ENCODE measurements at regions not wholly inside any gene's neighbourhood (a gene's known extent, or its start where the extent isn't known, plus 50 kb on each side); places are given as distances from the start of the nearest gene placed in this dataset.

DNA sequence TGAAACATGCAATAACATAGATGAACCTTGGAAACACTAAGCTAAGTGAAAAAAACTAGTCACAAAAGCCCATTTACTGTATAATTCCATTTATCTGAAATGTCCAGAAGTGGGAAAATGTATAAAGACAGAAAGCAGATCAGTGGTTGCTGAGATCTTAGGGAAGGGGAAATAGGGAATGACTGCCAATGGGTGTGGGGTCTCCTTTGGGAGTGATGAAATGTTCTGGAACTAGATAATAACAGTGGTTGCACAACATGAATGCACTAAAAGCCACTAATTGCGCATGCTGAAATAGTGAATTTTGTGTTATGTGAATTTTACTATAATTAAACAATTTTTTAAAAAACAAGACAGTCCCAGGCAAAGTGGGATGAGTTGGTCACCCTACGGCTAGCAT, 472.8 kb downstream of the CCDC171 start:
- H3K27me3 ChIP-seq (ENCODE audit: insufficient read depth, low read length): no peaks in the 10 kb centered on the region
- H3K4me3 ChIP-seq (ENCODE audit: low read depth, low read length): no peak overlapping the region
- peaks cover 52% of the 10 kb centered on the region for H3K4me1 ChIP-seq (ENCODE audit: control insufficient read depth, insufficient read depth, low read length, unreplicated experiment)
- no peak overlapping the region for H2AFZ ChIP-seq (ENCODE audit: low read length, unreplicated experiment)
- no peaks in the 10 kb centered on the region for H3K79me2 ChIP-seq (ENCODE audit: control insufficient read depth, insufficient read depth, low read length, unreplicated experiment)
- no peaks in the 10 kb centered on the region for H3K36me3 ChIP-seq (ENCODE audit: insufficient read depth, low read length)
- H3K27ac ChIP-seq (ENCODE audit: low read depth, low read length): no peak overlapping the region

DNA sequence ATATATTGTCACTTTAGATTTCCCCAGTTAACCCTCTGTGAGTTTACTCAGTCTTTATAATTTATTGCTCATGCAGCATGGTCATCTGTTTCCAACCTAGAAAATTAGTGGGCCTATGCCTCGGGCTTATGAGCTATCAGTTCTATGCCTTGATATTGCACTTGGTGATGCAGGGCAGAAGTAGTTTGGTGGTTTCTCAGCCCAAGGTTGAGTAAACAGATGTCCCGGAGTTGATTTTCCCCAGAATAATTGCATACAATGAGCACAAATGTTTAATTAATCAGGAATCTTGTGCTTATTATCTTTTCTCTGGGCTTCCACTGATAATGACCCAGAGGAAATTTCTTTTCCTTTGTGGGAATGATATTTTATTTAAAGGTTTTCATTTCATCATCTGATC, 474.0 kb downstream of the CCDC171 start:
- H2AFZ ChIP-seq (ENCODE audit: low read length, unreplicated experiment): no peak overlapping the region
- no peaks in the 10 kb centered on the region for H3K36me3 ChIP-seq (ENCODE audit: insufficient read depth, low read length)
- H3K4me3 ChIP-seq (ENCODE audit: low read depth, low read length): no peak overlapping the region
- no peak overlapping the region for H3K27ac ChIP-seq (ENCODE audit: low read depth, low read length)
- H3K4me1 ChIP-seq (ENCODE audit: control insufficient read depth, insufficient read depth, low read length, unreplicated experiment): peaks cover 65% of the 10 kb centered on the region
- no peaks in the 10 kb centered on the region for H3K27me3 ChIP-seq (ENCODE audit: insufficient read depth, low read length)
- H3K79me2 ChIP-seq (ENCODE audit: control insufficient read depth, insufficient read depth, low read length, unreplicated experiment): no peaks in the 10 kb centered on the region

DNA sequence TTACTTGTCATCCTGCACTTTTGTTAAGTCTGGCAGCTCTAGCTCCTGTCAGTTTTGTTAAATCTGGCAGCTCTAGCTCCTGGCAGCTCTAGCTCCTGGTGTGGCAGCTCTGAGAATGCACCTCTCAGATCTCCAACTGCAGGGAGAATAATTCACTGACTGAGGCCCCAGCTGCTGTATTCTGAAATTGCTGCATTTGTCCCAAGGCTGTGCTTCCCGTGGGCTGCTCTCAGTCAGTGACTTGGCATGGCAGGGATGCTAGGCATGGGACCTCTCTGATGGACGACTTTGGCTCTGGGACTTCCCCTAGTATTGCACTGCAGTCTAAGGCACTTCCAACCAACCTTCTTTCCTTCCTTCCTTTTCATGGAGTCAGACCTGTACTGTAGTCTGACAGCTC, 475.7 kb downstream of the CCDC171 start:
- Histone ChIP-seq H2AFZ (ENCODE audit: low read length, unreplicated experiment) (no peak overlapping the region), H3K4me1 (ENCODE audit: control insufficient read depth, insufficient read depth, low read length, unreplicated experiment) (peaks cover 54% of the 10 kb centered on the region), H3K27me3 (ENCODE audit: insufficient read depth, low read length) (no peaks in the 10 kb centered on the region), H3K4me3 (ENCODE audit: low read depth, low read length) (no peak overlapping the region), H3K79me2 (ENCODE audit: control insufficient read depth, insufficient read depth, low read length, unreplicated experiment) (no peaks in the 10 kb centered on the region), H3K36me3 (ENCODE audit: insufficient read depth, low read length) (no peaks in the 10 kb centered on the region), H3K27ac (ENCODE audit: low read depth, low read length) (peak overlapping the region; percentile 51)

DNA sequence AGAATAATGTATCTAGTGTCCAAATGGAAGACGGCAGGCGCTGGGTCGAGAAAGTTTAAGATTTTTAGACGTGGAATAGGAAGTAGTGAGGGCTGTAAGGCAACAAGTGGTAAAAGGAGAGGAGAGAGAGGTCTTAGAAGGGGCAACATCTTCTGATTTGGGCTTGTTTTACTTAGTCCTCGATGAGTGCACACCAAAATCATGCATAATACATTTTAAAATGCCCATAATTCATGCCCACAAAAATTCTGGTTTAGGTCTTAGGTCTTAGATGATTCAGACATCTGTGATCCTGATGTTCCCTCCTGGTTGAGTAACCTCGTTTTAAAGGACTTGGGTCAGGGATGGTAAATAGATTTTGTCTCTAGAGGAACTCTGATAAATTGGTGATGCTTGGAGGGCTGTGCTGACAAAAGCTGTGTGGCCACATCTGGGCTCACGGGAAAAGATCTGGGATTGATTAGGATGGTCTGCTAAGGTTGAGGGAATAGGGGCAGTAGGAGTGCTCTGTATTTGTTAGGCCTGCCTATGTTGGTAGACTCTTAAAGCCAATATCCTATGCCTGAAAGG, 476.3 kb downstream of the CCDC171 start:
- H3K79me2 ChIP-seq (ENCODE audit: control insufficient read depth, insufficient read depth, low read length, unreplicated experiment): no peaks in the 10 kb centered on the region

DNA sequence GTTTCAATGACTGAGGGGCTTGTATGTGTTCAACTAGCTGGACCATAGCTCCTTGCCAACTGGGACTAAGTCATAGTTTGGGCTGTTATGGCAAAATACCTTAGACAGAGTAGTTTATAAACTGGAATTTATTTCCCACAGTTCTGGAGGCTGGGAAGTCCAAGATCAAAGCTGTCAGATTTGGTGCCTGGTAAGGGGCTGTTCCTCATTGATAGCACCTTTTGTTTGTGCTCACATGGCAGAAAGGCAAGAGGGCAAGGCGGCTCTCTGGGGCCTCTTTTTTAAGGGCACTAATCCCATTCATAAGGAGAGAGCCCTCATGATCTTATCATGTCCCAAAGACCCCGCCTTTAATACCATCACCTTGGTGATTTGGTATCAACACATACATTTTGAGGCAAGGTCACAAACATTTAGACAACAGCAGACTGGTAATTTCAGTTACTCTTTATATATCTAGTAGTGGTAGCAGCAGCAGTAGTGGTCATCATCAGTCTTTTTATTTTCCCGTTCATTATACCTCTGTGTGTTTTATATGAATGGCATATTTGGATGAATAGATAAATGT, 477.0 kb downstream of the CCDC171 start:
- Histone ChIP-seq H3K4me1 (ENCODE audit: control insufficient read depth, insufficient read depth, low read length, unreplicated experiment) (peaks cover 43% of the 10 kb centered on the region), H3K36me3 (ENCODE audit: insufficient read depth, low read length) (no peaks in the 10 kb centered on the region), H2AFZ (ENCODE audit: low read length, unreplicated experiment) (no peak overlapping the region), H3K79me2 (ENCODE audit: control insufficient read depth, insufficient read depth, low read length, unreplicated experiment) (no peaks in the 10 kb centered on the region), H3K27me3 (ENCODE audit: insufficient read depth, low read length) (no peaks in the 10 kb centered on the region), H3K27ac (ENCODE audit: low read depth, low read length) (peak overlapping the region; percentile 51), H3K4me3 (ENCODE audit: low read depth, low read length) (no peak overlapping the region)

More for the DNA sequence above, 476.3 kb downstream of the CCDC171 start:
- no peak overlapping the region for H3K4me3 ChIP-seq (ENCODE audit: low read depth, low read length)
- H3K27ac ChIP-seq (ENCODE audit: low read depth, low read length): peak overlapping the region; percentile 51
- H3K27me3 ChIP-seq (ENCODE audit: insufficient read depth, low read length): no peaks in the 10 kb centered on the region
- no peak overlapping the region for H2AFZ ChIP-seq (ENCODE audit: low read length, unreplicated experiment)
- peaks cover 48% of the 10 kb centered on the region for H3K4me1 ChIP-seq (ENCODE audit: control insufficient read depth, insufficient read depth, low read length, unreplicated experiment)
- no peaks in the 10 kb centered on the region for H3K36me3 ChIP-seq (ENCODE audit: insufficient read depth, low read length)

DNA sequence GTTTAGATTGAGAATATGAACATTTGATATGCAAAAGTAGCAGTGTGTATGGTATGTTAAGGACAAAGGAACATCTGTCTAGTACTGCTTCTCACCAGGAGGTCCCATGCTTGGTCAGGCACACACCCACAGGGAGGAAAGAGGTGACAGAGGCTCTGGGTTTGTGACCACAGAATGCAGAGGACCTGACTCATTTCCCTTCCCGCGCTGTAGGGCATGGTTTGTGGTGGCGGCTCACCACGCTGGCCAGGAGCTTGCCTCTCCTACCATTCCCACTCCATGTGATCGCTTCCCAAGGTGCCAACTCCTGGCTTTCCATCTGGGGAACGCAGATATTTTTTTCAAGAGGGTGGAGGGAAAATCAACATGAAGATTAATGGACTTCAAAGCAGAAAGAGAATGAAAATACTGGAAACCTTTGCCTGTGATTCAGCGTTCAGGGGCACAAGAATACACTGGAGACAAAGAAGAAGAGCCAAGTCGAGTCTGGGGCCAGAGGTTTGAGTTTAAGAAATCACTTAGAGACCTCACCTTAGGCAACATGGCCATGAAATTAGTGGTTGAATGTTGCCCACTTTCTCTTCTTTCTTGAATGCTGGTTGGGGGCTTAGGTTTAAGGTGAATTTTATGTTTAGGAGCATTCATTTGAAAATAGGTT, 477.8 kb downstream of the CCDC171 start:
- no peak overlapping the region for H3K4me3 ChIP-seq (ENCODE audit: low read depth, low read length)
- H3K79me2 ChIP-seq (ENCODE audit: control insufficient read depth, insufficient read depth, low read length, unreplicated experiment): no peaks in the 10 kb centered on the region
- no peak overlapping the region for H2AFZ ChIP-seq (ENCODE audit: low read length, unreplicated experiment)
- peaks cover 43% of the 10 kb centered on the region for H3K4me1 ChIP-seq (ENCODE audit: control insufficient read depth, insufficient read depth, low read length, unreplicated experiment)
- H3K27me3 ChIP-seq (ENCODE audit: insufficient read depth, low read length): no peaks in the 10 kb centered on the region
- H3K27ac ChIP-seq (ENCODE audit: low read depth, low read length): peak overlapping the region; percentile 51
- H3K36me3 ChIP-seq (ENCODE audit: insufficient read depth, low read length): no peaks in the 10 kb centered on the region

DNA sequence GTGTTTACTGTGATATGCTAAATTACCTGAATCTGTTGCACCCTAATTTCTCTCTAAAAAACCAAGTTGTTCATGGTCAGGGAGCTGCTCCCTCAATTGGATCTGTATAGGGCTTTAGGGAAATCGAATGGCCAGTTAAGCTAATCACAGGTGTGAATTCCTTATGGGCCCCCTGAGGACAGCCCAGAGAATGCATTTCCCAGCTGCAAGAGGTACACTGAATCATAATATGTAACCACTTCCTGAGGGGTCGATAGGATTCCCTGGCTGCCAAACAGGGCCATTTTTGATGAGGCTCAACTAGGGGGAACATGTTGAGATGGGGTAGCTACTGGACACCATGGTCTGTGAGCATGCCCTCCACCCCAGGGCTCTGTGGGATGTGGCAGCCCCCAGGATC, 478.6 kb downstream of the CCDC171 start:
- H3K36me3 ChIP-seq (ENCODE audit: insufficient read depth, low read length): no peaks in the 10 kb centered on the region
- no peaks in the 10 kb centered on the region for H3K79me2 ChIP-seq (ENCODE audit: control insufficient read depth, insufficient read depth, low read length, unreplicated experiment)
- no peak overlapping the region; the same call in 1 of the 2 replicates for H3K4me3 ChIP-seq (ENCODE audit: low read depth, low read length)
- H3K27ac ChIP-seq (ENCODE audit: low read depth, low read length): peak overlapping the region; percentile 51; the same call in 1 of the 2 replicates
- H2AFZ ChIP-seq (ENCODE audit: low read length, unreplicated experiment): no peak overlapping the region
- H3K27me3 ChIP-seq (ENCODE audit: insufficient read depth, low read length): no peaks in the 10 kb centered on the region
- H3K4me1 ChIP-seq (ENCODE audit: control insufficient read depth, insufficient read depth, low read length, unreplicated experiment): peaks cover 43% of the 10 kb centered on the region

DNA sequence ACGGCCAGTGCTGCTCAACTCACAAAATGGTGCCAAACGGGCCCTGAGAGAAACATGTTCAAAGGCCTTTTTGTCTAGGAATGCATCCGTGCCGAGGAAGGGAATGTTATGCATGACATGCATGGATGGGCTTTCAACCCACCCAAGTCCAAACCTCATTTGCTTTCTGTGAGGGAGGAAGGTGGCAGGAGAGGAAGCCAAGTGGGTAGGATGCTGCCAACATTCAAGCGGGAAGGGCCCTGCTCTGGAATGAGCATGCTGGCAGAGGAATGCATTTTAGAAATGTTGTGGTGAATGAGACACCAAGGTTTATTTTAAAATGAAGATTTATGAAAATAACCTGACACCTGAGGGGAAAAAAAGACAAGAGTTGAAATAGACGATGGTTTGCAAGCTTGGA, 479.1 kb downstream of the CCDC171 start:
- Histone ChIP-seq H2AFZ (ENCODE audit: low read length, unreplicated experiment) (no peak overlapping the region), H3K27me3 (ENCODE audit: insufficient read depth, low read length) (no peaks in the 10 kb centered on the region), H3K27ac (ENCODE audit: low read depth, low read length) (no peak overlapping the region), H3K4me3 (ENCODE audit: low read depth, low read length) (no peak overlapping the region), H3K4me1 (ENCODE audit: control insufficient read depth, insufficient read depth, low read length, unreplicated experiment) (peaks cover 43% of the 10 kb centered on the region), H3K79me2 (ENCODE audit: control insufficient read depth, insufficient read depth, low read length, unreplicated experiment) (no peaks in the 10 kb centered on the region), H3K36me3 (ENCODE audit: insufficient read depth, low read length) (no peaks in the 10 kb centered on the region)

DNA sequence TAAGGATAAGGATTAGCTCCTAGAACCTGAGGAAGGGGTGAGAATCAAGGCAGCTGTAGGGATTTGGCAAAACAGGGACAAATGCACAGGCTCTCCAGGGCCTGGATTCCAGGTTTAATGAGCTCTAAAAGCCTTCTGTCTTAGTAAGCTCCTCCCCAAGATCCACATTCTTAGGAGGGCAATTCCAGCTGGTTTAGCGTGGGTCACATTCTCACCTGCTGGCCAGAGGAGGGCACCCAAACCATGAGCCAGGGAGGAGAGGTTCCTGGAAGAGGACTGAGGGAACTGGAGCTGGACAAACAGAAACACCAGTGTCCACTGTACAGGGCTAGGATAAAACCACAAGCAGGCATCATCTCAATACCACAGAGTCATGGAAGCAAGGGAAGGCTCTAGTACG, 480.0 kb downstream of the CCDC171 start:
- H3K4me1 ChIP-seq (ENCODE audit: control insufficient read depth, insufficient read depth, low read length, unreplicated experiment): peaks cover 43% of the 10 kb centered on the region
- H3K4me3 ChIP-seq (ENCODE audit: low read depth, low read length): no peak overlapping the region
- no peaks in the 10 kb centered on the region for H3K27me3 ChIP-seq (ENCODE audit: insufficient read depth, low read length)
- H3K79me2 ChIP-seq (ENCODE audit: control insufficient read depth, insufficient read depth, low read length, unreplicated experiment): no peaks in the 10 kb centered on the region
- H2AFZ ChIP-seq (ENCODE audit: low read length, unreplicated experiment): no peak overlapping the region
- H3K36me3 ChIP-seq (ENCODE audit: insufficient read depth, low read length): no peaks in the 10 kb centered on the region
- no peak overlapping the region for H3K27ac ChIP-seq (ENCODE audit: low read depth, low read length)

DNA sequence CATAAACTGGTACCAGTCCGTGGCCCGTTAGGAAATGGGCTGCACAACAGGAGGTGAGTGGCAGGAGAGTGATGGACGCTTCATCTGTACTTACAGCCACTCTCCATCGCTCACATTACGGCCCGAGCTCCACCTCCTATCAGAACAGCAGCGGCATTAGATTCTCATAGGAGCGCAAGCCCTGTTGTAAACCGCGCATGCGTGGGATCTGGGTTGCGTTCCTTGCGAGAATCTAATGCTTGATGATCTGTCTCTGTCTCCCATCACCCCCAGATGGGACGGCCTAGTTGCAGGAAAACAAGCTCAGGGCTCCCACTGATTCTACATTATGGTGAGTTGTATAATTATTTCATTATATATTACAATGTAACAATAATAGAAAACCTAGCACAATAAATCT, 480.4 kb downstream of the CCDC171 start:
- H3K4me3 ChIP-seq (ENCODE audit: low read depth, low read length): no peak overlapping the region
- no peak overlapping the region for H2AFZ ChIP-seq (ENCODE audit: low read length, unreplicated experiment)
- no peaks in the 10 kb centered on the region for H3K27me3 ChIP-seq (ENCODE audit: insufficient read depth, low read length)
- no peaks in the 10 kb centered on the region for H3K79me2 ChIP-seq (ENCODE audit: control insufficient read depth, insufficient read depth, low read length, unreplicated experiment)
- H3K4me1 ChIP-seq (ENCODE audit: control insufficient read depth, insufficient read depth, low read length, unreplicated experiment): peaks cover 39% of the 10 kb centered on the region
- no peaks in the 10 kb centered on the region for H3K36me3 ChIP-seq (ENCODE audit: insufficient read depth, low read length)
- no peak overlapping the region for H3K27ac ChIP-seq (ENCODE audit: low read depth, low read length)
